RWPE1 (cell line): ENCODE measurements at regions not wholly inside any gene's neighbourhood (a gene's known extent, or its start where the extent isn't known, plus 50 kb on each side); places are given as distances from the start of the nearest gene placed in this dataset.

Experiments
- CTCF ChIA-PET: fragments of 350-600 bp; sonication (Branson Sonifier 250); formaldehyde crosslinking; extraction: SDS; loops from one replicate; lab custom pipeline; 2021; lab: Yijun Ruan, JAX
- POLR2A ChIA-PET: fragments of 400-600 bp; formaldehyde crosslinking; extraction: SDS; loops from one replicate; lab custom pipeline; 2020; ENCODE audit warnings: antibody characterized with exemption; ENCODE audit not compliant: low non-redundant PET; lab: Yijun Ruan, JAX
- DNase-seq: peaks from one replicate; pipeline ENCODE4 v3.0.0; 2012; ENCODE audit warnings: low spot score
- H3K27ac ChIP-seq: fragments of 450-650 bp; 2 replicates; pipeline ENCODE4 v1.5.1; 2017
- TF ChIP-seq, protein P1 (sequence below): fragments of 450-650 bp; conservative IDR thresholded peaks from 2 replicates; pipeline ENCODE4 v1.5.1; 2017; ENCODE audit warnings: low read depth, mild to moderate bottlenecking

DNA sequence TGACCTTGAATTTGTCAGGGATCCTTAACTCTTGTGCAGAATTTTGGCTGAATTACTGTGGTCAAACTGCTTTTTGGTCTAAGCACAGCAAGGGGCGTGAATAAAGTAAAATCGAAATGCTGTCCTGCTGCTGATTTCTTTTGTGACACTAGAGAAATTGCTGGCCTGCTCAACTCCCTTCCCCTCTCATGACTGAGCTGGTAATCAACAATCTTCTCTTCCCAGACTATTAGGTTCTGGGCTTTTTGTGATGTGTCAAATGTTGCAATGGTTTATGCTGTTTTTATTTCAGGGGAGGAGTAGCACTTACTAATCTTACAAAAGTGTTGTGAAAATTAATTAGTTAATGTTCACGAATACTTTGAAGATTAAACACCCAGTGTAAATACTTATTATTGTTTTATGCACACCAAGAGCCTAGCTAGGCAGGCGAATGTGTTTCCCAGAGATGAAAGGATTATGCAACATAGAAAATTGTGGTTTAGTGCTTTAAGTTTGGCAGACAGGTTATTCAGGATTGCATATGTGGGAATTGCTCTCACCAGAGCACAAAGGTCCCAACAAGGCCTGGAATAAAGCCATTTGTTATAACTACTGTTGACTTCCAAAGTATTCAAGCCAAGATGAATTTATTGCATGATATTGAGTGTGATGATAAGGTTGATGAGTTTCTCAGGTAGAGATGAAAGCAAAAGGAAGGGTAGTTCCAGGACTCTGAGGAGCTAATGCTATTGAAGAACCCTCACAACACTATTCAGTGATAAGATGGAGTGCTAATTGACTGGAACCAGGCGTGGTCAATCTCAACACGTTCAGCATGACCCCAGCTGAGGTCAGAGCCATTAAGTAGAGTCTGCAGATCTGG lies 280.7 kb upstream of the ZNF608 start:
- TF ChIP-seq, protein P1, sequence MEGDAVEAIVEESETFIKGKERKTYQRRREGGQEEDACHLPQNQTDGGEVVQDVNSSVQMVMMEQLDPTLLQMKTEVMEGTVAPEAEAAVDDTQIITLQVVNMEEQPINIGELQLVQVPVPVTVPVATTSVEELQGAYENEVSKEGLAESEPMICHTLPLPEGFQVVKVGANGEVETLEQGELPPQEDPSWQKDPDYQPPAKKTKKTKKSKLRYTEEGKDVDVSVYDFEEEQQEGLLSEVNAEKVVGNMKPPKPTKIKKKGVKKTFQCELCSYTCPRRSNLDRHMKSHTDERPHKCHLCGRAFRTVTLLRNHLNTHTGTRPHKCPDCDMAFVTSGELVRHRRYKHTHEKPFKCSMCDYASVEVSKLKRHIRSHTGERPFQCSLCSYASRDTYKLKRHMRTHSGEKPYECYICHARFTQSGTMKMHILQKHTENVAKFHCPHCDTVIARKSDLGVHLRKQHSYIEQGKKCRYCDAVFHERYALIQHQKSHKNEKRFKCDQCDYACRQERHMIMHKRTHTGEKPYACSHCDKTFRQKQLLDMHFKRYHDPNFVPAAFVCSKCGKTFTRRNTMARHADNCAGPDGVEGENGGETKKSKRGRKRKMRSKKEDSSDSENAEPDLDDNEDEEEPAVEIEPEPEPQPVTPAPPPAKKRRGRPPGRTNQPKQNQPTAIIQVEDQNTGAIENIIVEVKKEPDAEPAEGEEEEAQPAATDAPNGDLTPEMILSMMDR = no peak
- POLR2A ChIA-PET = no interaction called here
- CTCF ChIA-PET = interaction anchor here (0.6 to 0.7 kb wide), 2 partner anchors 1062 to 1584 kb away, joined by 3 to 4 read pairs; no protein-coding TSS in a partner anchor
- DNase-seq = no peak
- no peak overlapping the region for H3K27ac ChIP-seq

- DNase-seq = no peak
- TF ChIP-seq, protein P1 = no peak
- no peak overlapping the region for H3K27ac ChIP-seq
- ChIA-PET CTCF (no interaction called here), POLR2A (no interaction called here)
Measured at GRCh38 chr5:125032286-125032685, 285.8 kb upstream of the ZNF608 start.

- DNase-seq = no peak
- no peak overlapping the region for H3K27ac ChIP-seq
- ChIA-PET POLR2A (no interaction called here), CTCF (no interaction called here)
- TF ChIP-seq, protein P1 = no peak
Measured at GRCh38 chr5:125033602-125034001, 287.2 kb upstream of the ZNF608 start.

GRCh38 chr5:125034331-125034730 lies 287.9 kb upstream of the ZNF608 start:
- TF ChIP-seq, protein P1 = no peak
- ChIA-PET POLR2A (no interaction called here), CTCF (no interaction called here)
- no peak for DNase-seq
- no peak overlapping the region for H3K27ac ChIP-seq

DNA sequence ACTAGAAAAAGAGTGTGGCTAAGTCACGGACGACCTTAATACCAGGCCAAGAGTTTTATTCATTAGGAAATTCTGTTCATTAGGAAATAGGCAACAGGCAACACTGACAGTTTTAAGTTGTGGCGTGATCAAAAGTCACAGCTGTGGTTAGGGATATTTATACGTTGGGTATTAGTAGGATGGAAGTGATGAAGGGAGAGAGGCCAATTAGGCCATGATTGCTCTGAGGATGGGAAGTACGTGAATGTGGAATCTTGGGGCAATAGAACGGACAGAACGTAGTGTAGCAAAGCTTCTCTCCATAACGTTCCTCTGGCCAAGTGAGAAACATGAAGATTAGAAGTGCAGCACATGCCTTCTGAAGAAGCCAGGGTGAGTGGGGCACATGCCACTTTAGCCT lies 290.1 kb upstream of the ZNF608 start:
- ChIA-PET CTCF (interaction anchor here (0.7 kb wide), 1 partner anchor 1110 kb away, joined by 4 read pairs; no protein-coding TSS in a partner anchor), POLR2A (no interaction called here)
- no peak overlapping the region for H3K27ac ChIP-seq
- no peak for DNase-seq
- TF ChIP-seq, protein P1 = no peak

- ChIA-PET CTCF (no interaction called here), POLR2A (no interaction called here)
- no peak overlapping the region for H3K27ac ChIP-seq
- TF ChIP-seq, protein P1 = no peak
- DNase-seq = no peak
Measured at GRCh38 chr5:125037020-125037419, 290.6 kb upstream of the ZNF608 start.
